GM06990 (cell line): ENCODE measurements at regions not wholly inside any gene's neighbourhood (a gene's known extent, or its start where the extent isn't known, plus 50 kb on each side); places are given as distances from the start of the nearest gene placed in this dataset.
"Not testable (repeated sequence)": the region's sequence is repeated elsewhere in the genome, so short reads cannot be mapped to it uniquely, and the experiment has no call there.

Experiments
- DNase-seq: peaks from one replicate; pipeline ENCODE4 v3.0.0-alpha.2; 2011; ENCODE audit not compliant: insufficient read length; ENCODE audit errors: extremely low read depth
- H3K27me3 ChIP-seq: replicated peaks from 2 replicates; pipeline ENCODE4 v1.6.0; 2011; ENCODE audit warnings: low read length; ENCODE audit not compliant: control insufficient read depth, insufficient read depth
- H3K36me3 ChIP-seq: 2 replicates; pipeline ENCODE4 v1.5.1; 2011; ENCODE audit warnings: low read length; ENCODE audit not compliant: control insufficient read depth, insufficient read depth
- H3K4me3 ChIP-seq: replicated peaks from 2 replicates; pipeline ENCODE4 v1.5.1; 2011; ENCODE audit warnings: low read depth, mild to moderate bottlenecking, control low read depth, low read length
- TF ChIP-seq, protein P1 (sequence below): IDR thresholded peaks from 2 replicates; pipeline ENCODE4 v1.5.1; 2011; ENCODE audit warnings: low read length, control low read depth, mild to moderate bottlenecking, inconsistent platforms; ENCODE audit not compliant: insufficient read depth, poor library complexity, severe bottlenecking

DNA sequence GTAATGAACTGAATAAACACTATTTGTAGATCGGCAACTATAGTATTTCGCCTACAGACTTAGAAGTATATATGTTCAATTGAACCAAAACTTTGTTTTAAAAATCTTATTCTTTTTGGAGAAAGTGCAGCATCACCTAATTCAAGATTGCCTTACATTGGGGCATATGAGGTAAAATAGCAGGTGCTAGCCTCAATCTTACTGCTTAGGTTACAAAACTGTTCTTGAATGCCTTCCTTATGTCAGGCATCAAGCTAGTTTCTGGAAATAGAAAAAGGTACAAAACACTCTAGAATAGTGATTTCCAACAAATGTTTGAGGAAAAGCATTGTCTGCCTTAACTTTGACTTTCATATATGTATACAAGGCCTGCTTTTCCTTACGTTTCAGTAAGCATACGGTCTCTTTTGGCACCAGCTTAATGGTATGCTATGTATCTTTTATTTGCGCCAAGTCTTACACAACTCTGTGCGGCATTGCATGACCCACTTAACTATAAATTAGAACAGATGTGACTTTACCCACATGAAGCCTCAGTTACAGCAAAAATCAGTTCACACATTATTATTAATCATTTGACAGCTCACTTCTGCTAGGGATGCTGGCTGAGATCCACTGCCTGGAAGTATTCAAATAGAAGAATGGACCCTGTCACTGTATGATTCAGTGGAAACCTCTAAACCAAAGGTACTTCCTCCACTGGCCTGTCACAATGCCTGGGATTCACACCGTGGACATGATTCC lies 174.1 kb downstream of the PRELID2 start:
- Histone ChIP-seq H3K4me3 (no peak overlapping the region), H3K27me3 (no peaks in the 10 kb centered on the region; the same call in 1 of the 2 replicates), H3K36me3 (no peaks in the 10 kb centered on the region)
- DNase-seq, result no peak
- TF ChIP-seq, protein P1, sequence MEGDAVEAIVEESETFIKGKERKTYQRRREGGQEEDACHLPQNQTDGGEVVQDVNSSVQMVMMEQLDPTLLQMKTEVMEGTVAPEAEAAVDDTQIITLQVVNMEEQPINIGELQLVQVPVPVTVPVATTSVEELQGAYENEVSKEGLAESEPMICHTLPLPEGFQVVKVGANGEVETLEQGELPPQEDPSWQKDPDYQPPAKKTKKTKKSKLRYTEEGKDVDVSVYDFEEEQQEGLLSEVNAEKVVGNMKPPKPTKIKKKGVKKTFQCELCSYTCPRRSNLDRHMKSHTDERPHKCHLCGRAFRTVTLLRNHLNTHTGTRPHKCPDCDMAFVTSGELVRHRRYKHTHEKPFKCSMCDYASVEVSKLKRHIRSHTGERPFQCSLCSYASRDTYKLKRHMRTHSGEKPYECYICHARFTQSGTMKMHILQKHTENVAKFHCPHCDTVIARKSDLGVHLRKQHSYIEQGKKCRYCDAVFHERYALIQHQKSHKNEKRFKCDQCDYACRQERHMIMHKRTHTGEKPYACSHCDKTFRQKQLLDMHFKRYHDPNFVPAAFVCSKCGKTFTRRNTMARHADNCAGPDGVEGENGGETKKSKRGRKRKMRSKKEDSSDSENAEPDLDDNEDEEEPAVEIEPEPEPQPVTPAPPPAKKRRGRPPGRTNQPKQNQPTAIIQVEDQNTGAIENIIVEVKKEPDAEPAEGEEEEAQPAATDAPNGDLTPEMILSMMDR, result no peak

DNA sequence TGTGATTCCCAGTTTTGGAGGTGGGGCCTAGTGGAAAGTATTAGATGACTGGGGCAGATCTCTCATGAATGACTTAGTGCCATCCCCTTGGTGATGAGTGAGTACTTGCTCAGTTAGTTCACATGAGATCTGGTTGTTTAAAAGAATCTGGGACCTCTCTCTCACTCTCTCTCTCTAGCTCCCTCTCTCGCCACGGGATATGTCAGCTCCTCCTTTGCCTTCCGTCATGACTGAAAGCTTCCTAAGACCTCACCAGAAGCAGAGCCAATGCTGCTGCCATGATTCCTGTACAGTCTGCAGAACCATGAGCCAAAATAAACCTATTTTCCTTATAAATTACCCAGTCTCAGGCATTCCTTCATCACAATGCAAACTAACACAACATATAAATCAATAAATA lies 176.7 kb downstream of the PRELID2 start:
- H3K4me3 ChIP-seq, result no peak overlapping the region
- TF ChIP-seq, protein P1, result no peak
- DNase-seq, result no peak

DNA sequence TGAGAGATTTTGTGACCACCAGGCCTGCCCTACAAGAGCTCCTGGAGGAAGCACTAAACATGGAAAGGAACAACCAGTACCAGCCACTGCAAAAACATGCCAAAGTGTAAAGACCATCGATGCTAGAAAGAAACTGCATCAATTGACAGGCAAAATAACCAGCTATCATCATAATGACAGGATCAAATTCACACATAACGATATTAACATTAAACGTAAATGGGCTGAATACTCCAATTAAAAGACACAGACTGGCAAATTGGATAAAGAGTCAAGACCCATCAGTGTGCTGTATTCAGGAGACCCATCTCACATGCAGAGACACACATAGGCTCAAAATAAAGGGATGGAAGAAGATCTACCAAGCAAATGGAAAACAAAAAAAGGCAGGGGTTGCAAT lies 182.4 kb downstream of the PRELID2 start:
- not testable (repeated sequence) for H3K36me3 ChIP-seq, DNase-seq, H3K4me3 ChIP-seq, H3K27me3 ChIP-seq

More for the DNA sequence above, 176.7 kb downstream of the PRELID2 start:
- Histone ChIP-seq H3K27me3 (no peaks in the 10 kb centered on the region; the same call in 1 of the 2 replicates), H3K36me3 (no peaks in the 10 kb centered on the region)

DNA sequence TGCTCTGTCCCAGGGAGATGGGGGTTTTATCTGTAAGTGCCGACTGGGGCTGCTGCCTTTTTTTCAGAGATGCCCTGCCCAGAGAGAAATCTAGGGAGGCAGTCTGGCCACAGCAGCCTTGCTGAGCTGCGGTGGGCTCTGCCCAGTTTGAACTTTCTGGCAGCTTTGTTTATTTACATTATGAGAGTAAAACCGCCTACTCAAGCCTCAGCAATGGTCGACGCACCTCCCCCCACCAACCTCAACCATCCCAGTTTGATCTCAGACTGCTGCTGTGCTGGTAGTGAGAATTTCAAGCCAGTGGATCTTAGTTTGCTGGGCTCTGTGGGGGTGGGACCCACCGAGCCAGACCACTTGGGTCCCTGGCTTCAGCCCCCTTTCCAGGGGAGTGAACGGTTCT lies 188.0 kb downstream of the PRELID2 start:
- H3K36me3 ChIP-seq, DNase-seq, H3K4me3 ChIP-seq, H3K27me3 ChIP-seq: not testable (repeated sequence)

DNA sequence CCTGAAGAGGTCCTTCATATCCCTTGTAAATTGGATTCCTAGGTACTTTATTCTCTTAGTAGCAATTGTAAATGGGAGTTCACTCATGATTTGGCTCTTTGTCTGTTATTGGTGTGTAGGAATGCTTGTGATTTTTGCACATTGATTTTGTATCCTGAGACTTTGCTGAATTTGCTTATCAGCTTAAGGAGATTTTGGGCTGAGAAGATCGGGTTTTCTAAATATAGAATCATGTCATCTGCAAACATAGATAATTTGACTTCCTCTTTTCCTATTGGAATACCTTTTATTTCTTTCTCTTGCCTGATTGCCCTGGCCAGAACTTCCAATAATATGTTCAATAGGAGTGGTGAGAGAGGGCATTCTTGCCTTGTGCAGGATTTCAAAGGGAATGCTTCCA lies 191.9 kb downstream of the PRELID2 start:
- not testable (repeated sequence) for DNase-seq, H3K4me3 ChIP-seq, H3K36me3 ChIP-seq, H3K27me3 ChIP-seq

DNA sequence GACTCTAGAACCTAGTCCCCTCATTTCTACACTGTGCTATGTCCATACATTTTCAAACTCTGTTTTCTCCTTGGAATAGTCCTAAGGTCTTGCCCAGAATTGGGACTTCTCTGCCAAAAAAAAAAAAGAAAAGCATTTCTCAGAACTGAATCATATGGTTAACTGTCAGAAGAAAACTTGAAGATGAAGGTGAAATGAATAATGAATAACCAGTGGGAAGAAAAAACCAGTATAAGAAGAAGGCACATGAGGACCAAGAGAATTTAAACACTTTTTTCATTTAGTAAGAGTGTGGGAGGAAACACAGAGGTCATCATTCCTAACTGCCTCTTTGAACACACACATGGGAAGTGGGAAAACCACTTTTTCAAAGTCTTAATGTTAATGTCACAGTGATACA lies 197.7 kb downstream of the PRELID2 start:
- H3K4me3 ChIP-seq, result no peak overlapping the region
- TF ChIP-seq, protein P1, result no peak
- H3K36me3 ChIP-seq, result no peaks in the 10 kb centered on the region
- H3K27me3 ChIP-seq, result no peaks in the 10 kb centered on the region
- DNase-seq, result no peak

DNA sequence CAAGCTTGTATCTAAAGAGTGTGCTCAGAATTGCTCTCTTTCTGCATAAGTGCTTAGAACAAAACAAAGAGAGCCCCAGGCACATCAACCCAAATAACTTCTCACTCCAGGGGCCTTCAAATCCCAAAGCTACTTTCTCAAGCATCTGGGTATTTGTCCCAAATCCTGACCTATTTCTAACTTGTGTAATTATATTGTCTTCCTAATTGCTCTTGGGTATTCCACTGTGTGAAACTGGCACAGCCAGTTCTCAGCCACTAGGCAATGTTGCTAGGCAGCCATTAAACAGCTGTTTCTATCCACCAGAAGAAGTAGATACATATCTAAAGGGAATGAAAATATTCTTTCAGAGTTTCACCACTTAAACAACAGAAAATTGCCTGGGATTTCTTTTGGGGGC lies 198.8 kb downstream of the PRELID2 start:
- Histone ChIP-seq H3K4me3 (no peak overlapping the region), H3K27me3 (no peaks in the 10 kb centered on the region), H3K36me3 (no peaks in the 10 kb centered on the region)
- no peak for DNase-seq
- TF ChIP-seq, protein P1, result no peak
